ENCODE measurements at regions not wholly inside any gene's neighbourhood (a gene's known extent, or its start where the extent isn't known, plus 50 kb on each side); places are given as distances from the start of the nearest gene placed in this dataset.

- TF ChIP-seq, protein P1, sequence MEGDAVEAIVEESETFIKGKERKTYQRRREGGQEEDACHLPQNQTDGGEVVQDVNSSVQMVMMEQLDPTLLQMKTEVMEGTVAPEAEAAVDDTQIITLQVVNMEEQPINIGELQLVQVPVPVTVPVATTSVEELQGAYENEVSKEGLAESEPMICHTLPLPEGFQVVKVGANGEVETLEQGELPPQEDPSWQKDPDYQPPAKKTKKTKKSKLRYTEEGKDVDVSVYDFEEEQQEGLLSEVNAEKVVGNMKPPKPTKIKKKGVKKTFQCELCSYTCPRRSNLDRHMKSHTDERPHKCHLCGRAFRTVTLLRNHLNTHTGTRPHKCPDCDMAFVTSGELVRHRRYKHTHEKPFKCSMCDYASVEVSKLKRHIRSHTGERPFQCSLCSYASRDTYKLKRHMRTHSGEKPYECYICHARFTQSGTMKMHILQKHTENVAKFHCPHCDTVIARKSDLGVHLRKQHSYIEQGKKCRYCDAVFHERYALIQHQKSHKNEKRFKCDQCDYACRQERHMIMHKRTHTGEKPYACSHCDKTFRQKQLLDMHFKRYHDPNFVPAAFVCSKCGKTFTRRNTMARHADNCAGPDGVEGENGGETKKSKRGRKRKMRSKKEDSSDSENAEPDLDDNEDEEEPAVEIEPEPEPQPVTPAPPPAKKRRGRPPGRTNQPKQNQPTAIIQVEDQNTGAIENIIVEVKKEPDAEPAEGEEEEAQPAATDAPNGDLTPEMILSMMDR (tag by site-specific recombination; IDR thresholded peaks at IDR 0.05), result no peak
- TF ChIP-seq REST (tag by site-specific recombination; IDR thresholded peaks at IDR 0.05) (no peak), ZFHX2 (tag by site-specific recombination; conservative IDR thresholded peaks at IDR 0.05) (no peak), ZNF513 (tag by site-specific recombination; IDR thresholded peaks at IDR 0.05) (no peak), KLF8 (tag by site-specific recombination; IDR thresholded peaks at IDR 0.05) (no peak), YY1 (tag by site-specific recombination; IDR thresholded peaks at IDR 0.05) (no peak), ZBTB7A (tag by site-specific recombination; IDR thresholded peaks at IDR 0.05; ENCODE audit: low read depth) (no peak), BCL11A (tag by site-specific recombination; IDR thresholded peaks at IDR 0.05; ENCODE audit: low read depth) (no peak), TRIM28 (IDR thresholded peaks at IDR 0.05; ENCODE audit: borderline replicate concordance, low read length) (no peak), ZNF155 (tag by site-specific recombination; IDR thresholded peaks at IDR 0.05) (no peak), ZNF549 (tag by site-specific recombination; IDR thresholded peaks at IDR 0.05) (no peak)
- TF ChIP-seq, protein P2, sequence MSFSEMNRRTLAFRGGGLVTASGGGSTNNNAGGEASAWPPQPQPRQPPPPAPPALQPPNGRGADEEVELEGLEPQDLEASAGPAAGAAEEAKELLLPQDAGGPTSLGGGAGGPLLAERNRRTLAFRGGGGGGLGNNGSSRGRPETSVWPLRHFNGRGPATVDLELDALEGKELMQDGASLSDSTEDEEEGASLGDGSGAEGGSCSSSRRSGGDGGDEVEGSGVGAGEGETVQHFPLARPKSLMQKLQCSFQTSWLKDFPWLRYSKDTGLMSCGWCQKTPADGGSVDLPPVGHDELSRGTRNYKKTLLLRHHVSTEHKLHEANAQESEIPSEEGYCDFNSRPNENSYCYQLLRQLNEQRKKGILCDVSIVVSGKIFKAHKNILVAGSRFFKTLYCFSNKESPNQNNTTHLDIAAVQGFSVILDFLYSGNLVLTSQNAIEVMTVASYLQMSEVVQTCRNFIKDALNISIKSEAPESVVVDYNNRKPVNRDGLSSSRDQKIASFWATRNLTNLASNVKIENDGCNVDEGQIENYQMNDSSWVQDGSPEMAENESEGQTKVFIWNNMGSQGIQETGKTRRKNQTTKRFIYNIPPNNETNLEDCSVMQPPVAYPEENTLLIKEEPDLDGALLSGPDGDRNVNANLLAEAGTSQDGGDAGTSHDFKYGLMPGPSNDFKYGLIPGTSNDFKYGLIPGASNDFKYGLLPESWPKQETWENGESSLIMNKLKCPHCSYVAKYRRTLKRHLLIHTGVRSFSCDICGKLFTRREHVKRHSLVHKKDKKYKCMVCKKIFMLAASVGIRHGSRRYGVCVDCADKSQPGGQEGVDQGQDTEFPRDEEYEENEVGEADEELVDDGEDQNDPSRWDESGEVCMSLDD (tag by site-specific recombination; IDR thresholded peaks at IDR 0.05), result no peak
- TF ChIP-seq, protein P3, sequence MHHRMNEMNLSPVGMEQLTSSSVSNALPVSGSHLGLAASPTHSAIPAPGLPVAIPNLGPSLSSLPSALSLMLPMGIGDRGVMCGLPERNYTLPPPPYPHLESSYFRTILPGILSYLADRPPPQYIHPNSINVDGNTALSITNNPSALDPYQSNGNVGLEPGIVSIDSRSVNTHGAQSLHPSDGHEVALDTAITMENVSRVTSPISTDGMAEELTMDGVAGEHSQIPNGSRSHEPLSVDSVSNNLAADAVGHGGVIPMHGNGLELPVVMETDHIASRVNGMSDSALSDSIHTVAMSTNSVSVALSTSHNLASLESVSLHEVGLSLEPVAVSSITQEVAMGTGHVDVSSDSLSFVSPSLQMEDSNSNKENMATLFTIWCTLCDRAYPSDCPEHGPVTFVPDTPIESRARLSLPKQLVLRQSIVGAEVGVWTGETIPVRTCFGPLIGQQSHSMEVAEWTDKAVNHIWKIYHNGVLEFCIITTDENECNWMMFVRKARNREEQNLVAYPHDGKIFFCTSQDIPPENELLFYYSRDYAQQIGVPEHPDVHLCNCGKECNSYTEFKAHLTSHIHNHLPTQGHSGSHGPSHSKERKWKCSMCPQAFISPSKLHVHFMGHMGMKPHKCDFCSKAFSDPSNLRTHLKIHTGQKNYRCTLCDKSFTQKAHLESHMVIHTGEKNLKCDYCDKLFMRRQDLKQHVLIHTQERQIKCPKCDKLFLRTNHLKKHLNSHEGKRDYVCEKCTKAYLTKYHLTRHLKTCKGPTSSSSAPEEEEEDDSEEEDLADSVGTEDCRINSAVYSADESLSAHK (tag by site-specific recombination; IDR thresholded peaks at IDR 0.05), result no peak
Measured at GRCh38 chr13:31950111-31950815, 81.3 kb upstream of the FRY start.
